ENCODE measurements at regions not wholly inside any gene's neighbourhood (a gene's known extent, or its start where the extent isn't known, plus 50 kb on each side); places are given as distances from the start of the nearest gene placed in this dataset.

GRCh38 chr13:77457966-77458365, 77.5 kb upstream of the SCEL start:
- ChIA-PET POLR2A (ENCODE audit: unreplicated experiment) (no interaction called here), CTCF (no interaction called here)
- Histone ChIP-seq H3K9me3 (ENCODE audit: low read length) (no peaks in the 10 kb centered on the region), H4K20me1 (ENCODE audit: low read length) (no peaks in the 10 kb centered on the region), H3K4me1 (ENCODE audit: insufficient read depth, low read length) (no peaks in the 10 kb centered on the region), H3K27me3 (ENCODE audit: low read length) (no peaks in the 10 kb centered on the region), H3K79me2 (ENCODE audit: low read length) (no peaks in the 10 kb centered on the region), H3K9ac (ENCODE audit: low read length) (no peak overlapping the region), H3F3A (ENCODE audit: low read length, unreplicated experiment) (no peaks in the 10 kb centered on the region), H3K27ac (ENCODE audit: low read length) (no peak overlapping the region), H3K4me3 (ENCODE audit: low read length) (no peak overlapping the region), H2AFZ (ENCODE audit: low read length) (no peak overlapping the region), H3K36me3 (ENCODE audit: low read depth, low read length) (no peaks in the 10 kb centered on the region), H3K4me2 (ENCODE audit: low read length) (no peak overlapping the region), H3K9me2 (replicated peaks; ENCODE audit: low read length) (no peaks in the 10 kb centered on the region)
- ATAC-seq, result no peak
- intact Hi-C loops (cut with micrococcal nuclease), result no loop called here
- TF ChIP-seq EZH2 (IDR thresholded peaks at IDR 0.05; ENCODE audit: low read length, unreplicated experiment) (no peak), EZH2phosphoT487 (IDR thresholded peaks at IDR 0.05; ENCODE audit: borderline replicate concordance, low read length) (no peak), CTCF (conservative IDR thresholded peaks at IDR 0.05; ENCODE audit: low read depth, low read length) (no peak)
- DNase-seq, result no peak
- no TSS peak for BruUV-seq (replicated peaks)

GRCh38 chr13:77456271-77456670, 79.2 kb upstream of the SCEL start:
- Histone ChIP-seq H3K27ac (ENCODE audit: low read length) (no peak overlapping the region), H2AFZ (ENCODE audit: low read length) (no peak overlapping the region), H3K27me3 (ENCODE audit: low read length) (no peaks in the 10 kb centered on the region), H3F3A (ENCODE audit: low read length, unreplicated experiment) (no peaks in the 10 kb centered on the region), H4K20me1 (ENCODE audit: low read length) (no peaks in the 10 kb centered on the region), H3K36me3 (ENCODE audit: low read depth, low read length) (no peaks in the 10 kb centered on the region), H3K4me3 (ENCODE audit: low read length) (no peak overlapping the region), H3K4me1 (ENCODE audit: insufficient read depth, low read length) (no peaks in the 10 kb centered on the region), H3K9me2 (replicated peaks; ENCODE audit: low read length) (no peaks in the 10 kb centered on the region), H3K9ac (ENCODE audit: low read length) (no peak overlapping the region), H3K4me2 (ENCODE audit: low read length) (no peak overlapping the region), H3K9me3 (ENCODE audit: low read length) (no peaks in the 10 kb centered on the region), H3K79me2 (ENCODE audit: low read length) (no peaks in the 10 kb centered on the region)
- CTCF ChIA-PET, result no interaction called here
- no peak for ATAC-seq
- intact Hi-C loops (cut with micrococcal nuclease), result no loop called here
- TF ChIP-seq EZH2phosphoT487 (IDR thresholded peaks at IDR 0.05; ENCODE audit: borderline replicate concordance, low read length) (no peak), EZH2 (IDR thresholded peaks at IDR 0.05; ENCODE audit: low read length, unreplicated experiment) (no peak), CTCF (conservative IDR thresholded peaks at IDR 0.05; ENCODE audit: low read depth, low read length) (no peak)
- POLR2A ChIA-PET (ENCODE audit: unreplicated experiment), result no interaction called here
- BruUV-seq (replicated peaks), result no TSS peak
- DNase-seq, result no peak

GRCh38 chr13:77449265-77449664, 86.2 kb upstream of the SCEL start:
- intact Hi-C loops (cut with micrococcal nuclease), result no loop called here
- Histone ChIP-seq H3K27me3 (ENCODE audit: low read length) (no peaks in the 10 kb centered on the region), H3K9ac (ENCODE audit: low read length) (no peak overlapping the region), H4K20me1 (ENCODE audit: low read length) (no peaks in the 10 kb centered on the region), H3K27ac (ENCODE audit: low read length) (no peak overlapping the region), H3K4me3 (ENCODE audit: low read length) (no peak overlapping the region), H3K4me1 (ENCODE audit: insufficient read depth, low read length) (no peaks in the 10 kb centered on the region), H3K9me2 (replicated peaks; ENCODE audit: low read length) (no peaks in the 10 kb centered on the region), H3K79me2 (ENCODE audit: low read length) (no peaks in the 10 kb centered on the region), H3F3A (ENCODE audit: low read length, unreplicated experiment) (no peaks in the 10 kb centered on the region), H3K9me3 (ENCODE audit: low read length) (no peaks in the 10 kb centered on the region), H2AFZ (ENCODE audit: low read length) (no peak overlapping the region), H3K36me3 (ENCODE audit: low read depth, low read length) (no peaks in the 10 kb centered on the region), H3K4me2 (ENCODE audit: low read length) (no peak overlapping the region)
- BruUV-seq (replicated peaks), result no TSS peak
- ATAC-seq (no peak), DNase-seq (no peak)
- ChIA-PET CTCF (no interaction called here), POLR2A (ENCODE audit: unreplicated experiment) (no interaction called here)
- TF ChIP-seq EZH2 (IDR thresholded peaks at IDR 0.05; ENCODE audit: low read length, unreplicated experiment) (no peak), CTCF (conservative IDR thresholded peaks at IDR 0.05; ENCODE audit: low read depth, low read length) (no peak), EZH2phosphoT487 (IDR thresholded peaks at IDR 0.05; ENCODE audit: borderline replicate concordance, low read length) (no peak)

Data from PC-3 (cell line).